Immature natural killer cell (primary cell): ENCODE measurements at regions not wholly inside any gene's neighbourhood (a gene's known extent, or its start where the extent isn't known, plus 50 kb on each side); places are given as distances from the start of the nearest gene placed in this dataset.

ENCODE experiments used
- DNase-seq, 3 donors: peaks; one replicate each; pipeline ENCODE4 v3.0.0; 2022; ENCODE audit warnings: mixed read lengths in 1 of 3
- H3K27ac Mint-ChIP-seq, 6 donors: one replicate each; pipeline ENCODE4 v1.8.0; 2020; ENCODE audit warnings: mixed read lengths in 6 of 6, mild to moderate bottlenecking in 5 of 6, inconsistent platforms in 4 of 6, moderate library complexity in 3 of 6
- H3K27me3 Mint-ChIP-seq, 3 donors: one replicate each; pipeline ENCODE4 v1.8.0; 2020 to 2021; ENCODE audit warnings: low read depth in 3 of 3, mild to moderate bottlenecking in 3 of 3, mixed read lengths in 3 of 3, moderate library complexity in 3 of 3, inconsistent platforms in 1 of 3
- H3K36me3 Mint-ChIP-seq, 3 donors: one replicate each; pipeline ENCODE4 v1.8.0; 2020; ENCODE audit warnings: mixed read lengths in 3 of 3, inconsistent platforms in 2 of 3, mild to moderate bottlenecking in 2 of 3
- H3K4me1 Mint-ChIP-seq, 2 donors: one replicate each; pipeline ENCODE4 v1.8.0; 2020; ENCODE audit warnings: inconsistent platforms in 2 of 2, mild to moderate bottlenecking in 2 of 2, mixed read lengths in 2 of 2, moderate library complexity in 1 of 2
- H3K4me3 Mint-ChIP-seq, 5 donors: one replicate each; pipeline ENCODE4 v1.8.0; 2020; ENCODE audit warnings: mild to moderate bottlenecking in 5 of 5, mixed read lengths in 5 of 5, inconsistent platforms in 3 of 5, moderate library complexity in 3 of 5
- H3K9me3 Mint-ChIP-seq, 6 donors: one replicate each; pipeline ENCODE4 v1.8.0; 2020; ENCODE audit warnings: mild to moderate bottlenecking in 6 of 6, mixed read lengths in 6 of 6, inconsistent platforms in 4 of 6, moderate library complexity in 3 of 6

- H3K9me3 Mint-ChIP-seq = peaks cover 2 to 15% (median 4%) of the 10 kb centered on the region in 6 donors
- no peak overlapping the region for H3K4me3 Mint-ChIP-seq
- no peak overlapping the region for H3K27ac Mint-ChIP-seq
- no peaks in the 10 kb centered on the region for H3K27me3 Mint-ChIP-seq
- H3K4me1 Mint-ChIP-seq = no peaks in the 10 kb centered on the region
- DNase-seq = no peak
- no peaks in the 10 kb centered on the region for H3K36me3 Mint-ChIP-seq
These were observed 620.7 kb upstream of the BTBD3 start for GRCh38 chr20:11296951-11297350.

- no peak overlapping the region for H3K27ac Mint-ChIP-seq
These were observed 616.0 kb upstream of the BTBD3 start for GRCh38 chr20:11301699-11302098.

GRCh38 chr20:11302436-11302835, 615.3 kb upstream of the BTBD3 start:
- H3K9me3 Mint-ChIP-seq = peaks cover 0 to 8% (median 4%) of the 10 kb centered on the region in 6 donors
- H3K4me1 Mint-ChIP-seq = no peaks in the 10 kb centered on the region
- no peak overlapping the region for H3K4me3 Mint-ChIP-seq
- no peak overlapping the region for H3K27ac Mint-ChIP-seq
- DNase-seq = no peak
- no peaks in the 10 kb centered on the region for H3K36me3 Mint-ChIP-seq
- H3K27me3 Mint-ChIP-seq = no peaks in the 10 kb centered on the region

More at GRCh38 chr20:11301699-11302098, 616.0 kb upstream of the BTBD3 start:
- Mint-ChIP-seq H3K36me3 (no peaks in the 10 kb centered on the region), H3K4me1 (no peaks in the 10 kb centered on the region), H3K27me3 (no peaks in the 10 kb centered on the region), H3K4me3 (no peak overlapping the region), H3K9me3 (peaks cover 0 to 8% (median 4%) of the 10 kb centered on the region in 6 donors)
- DNase-seq = no peak

GRCh38 chr20:11304795-11305194, 612.9 kb upstream of the BTBD3 start:
- Mint-ChIP-seq H3K4me3 (no peak overlapping the region), H3K27ac (no peak overlapping the region), H3K4me1 (no peaks in the 10 kb centered on the region), H3K27me3 (no peaks in the 10 kb centered on the region), H3K9me3 (peaks cover 0 to 8% (median 3%) of the 10 kb centered on the region in 6 donors), H3K36me3 (no peaks in the 10 kb centered on the region)
- no peak for DNase-seq

GRCh38 chr20:11305406-11305805, 612.3 kb upstream of the BTBD3 start:
- Mint-ChIP-seq H3K27ac (no peak overlapping the region), H3K4me3 (no peak overlapping the region), H3K36me3 (no peaks in the 10 kb centered on the region), H3K27me3 (no peaks in the 10 kb centered on the region), H3K9me3 (peaks cover 0 to 8% (median 2%) of the 10 kb centered on the region in 6 donors), H3K4me1 (no peaks in the 10 kb centered on the region)
- no peak for DNase-seq

GRCh38 chr20:11311659-11312224, 606.0 kb upstream of the BTBD3 start:
- H3K36me3 Mint-ChIP-seq = no peaks in the 10 kb centered on the region
- no peaks in the 10 kb centered on the region for H3K4me1 Mint-ChIP-seq
- no peak for DNase-seq
- no peak overlapping the region for H3K27ac Mint-ChIP-seq
- H3K9me3 Mint-ChIP-seq = peaks cover 0 to 6% (median 1%) of the 10 kb centered on the region in 6 donors
- no peaks in the 10 kb centered on the region for H3K27me3 Mint-ChIP-seq
- H3K4me3 Mint-ChIP-seq = no peak overlapping the region

- Mint-ChIP-seq H3K9me3 (peaks cover 0 to 13% (median 4%) of the 10 kb centered on the region in 6 donors), H3K27me3 (peaks cover 0 to 2% (median 0%) of the 10 kb centered on the region in 3 donors), H3K36me3 (no peaks in the 10 kb centered on the region), H3K4me1 (no peaks in the 10 kb centered on the region), H3K4me3 (no peak overlapping the region), H3K27ac (no peak overlapping the region)
- no peak for DNase-seq
These were observed 602.2 kb upstream of the BTBD3 start for GRCh38 chr20:11315525-11315924.

- Mint-ChIP-seq H3K27ac (no peak overlapping the region), H3K27me3 (peaks cover 0 to 2% (median 2%) of the 10 kb centered on the region in 3 donors), H3K4me1 (no peaks in the 10 kb centered on the region), H3K9me3 (peaks cover 0 to 19% (median 6%) of the 10 kb centered on the region in 6 donors), H3K4me3 (no peak overlapping the region), H3K36me3 (no peaks in the 10 kb centered on the region)
- DNase-seq = no peak
These were observed 601.4 kb upstream of the BTBD3 start for GRCh38 chr20:11316244-11316643.

- no peak overlapping the region for H3K27ac Mint-ChIP-seq
- H3K36me3 Mint-ChIP-seq = no peaks in the 10 kb centered on the region
- no peaks in the 10 kb centered on the region for H3K4me1 Mint-ChIP-seq
- H3K27me3 Mint-ChIP-seq = peaks cover 0 to 2% (median 2%) of the 10 kb centered on the region in 3 donors
- H3K9me3 Mint-ChIP-seq = peaks cover 0 to 23% (median 17%) of the 10 kb centered on the region in 6 donors
- no peak for DNase-seq
- H3K4me3 Mint-ChIP-seq = no peak overlapping the region
These were observed 597.7 kb upstream of the BTBD3 start for GRCh38 chr20:11320033-11320432.

- Mint-ChIP-seq H3K27ac (no peak overlapping the region), H3K4me3 (no peak overlapping the region), H3K9me3 (peaks cover 1 to 26% (median 13%) of the 10 kb centered on the region in 6 donors), H3K4me1 (no peaks in the 10 kb centered on the region), H3K27me3 (peaks cover 0 to 2% (median 0%) of the 10 kb centered on the region in 3 donors), H3K36me3 (no peaks in the 10 kb centered on the region)
- DNase-seq = no peak
These were observed 593.9 kb upstream of the BTBD3 start for GRCh38 chr20:11323816-11324215.

- Mint-ChIP-seq H3K9me3 (peaks cover 1 to 31% (median 13%) of the 10 kb centered on the region in 6 donors), H3K36me3 (no peaks in the 10 kb centered on the region), H3K4me1 (no peaks in the 10 kb centered on the region), H3K27ac (no peak overlapping the region), H3K27me3 (peaks cover 0 to 2% (median 0%) of the 10 kb centered on the region in 3 donors), H3K4me3 (no peak overlapping the region)
- DNase-seq = no peak
These were observed 592.7 kb upstream of the BTBD3 start for GRCh38 chr20:11324990-11325389.

- Mint-ChIP-seq H3K4me3 (no peak overlapping the region), H3K4me1 (no peaks in the 10 kb centered on the region), H3K27ac (no peak overlapping the region), H3K9me3 (peaks cover 0 to 25% (median 4%) of the 10 kb centered on the region in 6 donors), H3K36me3 (no peaks in the 10 kb centered on the region), H3K27me3 (peaks cover 0 to 2% (median 0%) of the 10 kb centered on the region in 3 donors)
- no peak for DNase-seq
These were observed 588.9 kb upstream of the BTBD3 start for GRCh38 chr20:11328839-11329238.

GRCh38 chr20:11329271-11329670, 588.4 kb upstream of the BTBD3 start:
- Mint-ChIP-seq H3K27me3 (peaks cover 0 to 2% (median 0%) of the 10 kb centered on the region in 3 donors), H3K9me3 (peaks cover 0 to 25% (median 5%) of the 10 kb centered on the region in 6 donors), H3K4me1 (no peaks in the 10 kb centered on the region), H3K27ac (no peak overlapping the region), H3K4me3 (no peak overlapping the region), H3K36me3 (no peaks in the 10 kb centered on the region)
- DNase-seq = no peak

GRCh38 chr20:11331096-11331495, 586.6 kb upstream of the BTBD3 start:
- Mint-ChIP-seq H3K4me1 (no peaks in the 10 kb centered on the region), H3K27me3 (peaks cover 0 to 3% (median 0%) of the 10 kb centered on the region in 3 donors), H3K9me3 (peaks cover 0 to 20% (median 3%) of the 10 kb centered on the region in 6 donors), H3K4me3 (no peak overlapping the region), H3K36me3 (no peaks in the 10 kb centered on the region), H3K27ac (no peak overlapping the region)
- no peak for DNase-seq

GRCh38 chr20:11332381-11332780, 585.3 kb upstream of the BTBD3 start:
- no peak for DNase-seq
- H3K4me3 Mint-ChIP-seq = no peak overlapping the region
- H3K27me3 Mint-ChIP-seq = peaks cover 0 to 3% (median 0%) of the 10 kb centered on the region in 3 donors
- no peaks in the 10 kb centered on the region for H3K4me1 Mint-ChIP-seq
- H3K27ac Mint-ChIP-seq = no peak overlapping the region
- H3K9me3 Mint-ChIP-seq = peaks cover 0 to 15% (median 3%) of the 10 kb centered on the region in 6 donors
- no peaks in the 10 kb centered on the region for H3K36me3 Mint-ChIP-seq
